ENCODE measurements at regions not wholly inside any gene's neighbourhood (a gene's known extent, or its start where the extent isn't known, plus 50 kb on each side); places are given as distances from the start of the nearest gene placed in this dataset.

- Mint-ChIP-seq H3K9me3 (peaks cover 15% of the 10 kb centered on the region), H3K36me3 (no peaks in the 10 kb centered on the region), H3K27me3 (no peaks in the 10 kb centered on the region), H3K4me1 (no peaks in the 10 kb centered on the region), H3K27ac (no peak overlapping the region), H3K4me3 (no peak overlapping the region)
- ATAC-seq, result no peak
These were observed 246.3 kb upstream of the ANKRD50 start for GRCh38 chr4:124958847-124959246.

- peaks cover 13% of the 10 kb centered on the region for H3K9me3 Mint-ChIP-seq
- H3K36me3 Mint-ChIP-seq, result no peaks in the 10 kb centered on the region
- no peak for ATAC-seq
- H3K4me1 Mint-ChIP-seq, result no peaks in the 10 kb centered on the region
- no peak overlapping the region for H3K4me3 Mint-ChIP-seq
- H3K27ac Mint-ChIP-seq, result no peak overlapping the region
- no peaks in the 10 kb centered on the region for H3K27me3 Mint-ChIP-seq
These were observed 242.9 kb upstream of the ANKRD50 start for GRCh38 chr4:124955476-124955875.

GRCh38 chr4:124954046-124954445, 241.5 kb upstream of the ANKRD50 start:
- Mint-ChIP-seq H3K4me1 (no peaks in the 10 kb centered on the region), H3K4me3 (no peak overlapping the region), H3K9me3 (peaks cover 6% of the 10 kb centered on the region), H3K27ac (no peak overlapping the region), H3K27me3 (no peaks in the 10 kb centered on the region), H3K36me3 (no peaks in the 10 kb centered on the region)
- ATAC-seq, result no peak

GRCh38 chr4:124953486-124953885, 241.0 kb upstream of the ANKRD50 start:
- H3K27me3 Mint-ChIP-seq, result no peaks in the 10 kb centered on the region
- H3K4me3 Mint-ChIP-seq, result no peak overlapping the region
- H3K9me3 Mint-ChIP-seq, result peaks cover 6% of the 10 kb centered on the region
- H3K36me3 Mint-ChIP-seq, result no peaks in the 10 kb centered on the region
- H3K4me1 Mint-ChIP-seq, result no peaks in the 10 kb centered on the region
- ATAC-seq, result no peak
- H3K27ac Mint-ChIP-seq, result no peak overlapping the region

GRCh38 chr4:124953061-124953460, 240.5 kb upstream of the ANKRD50 start:
- ATAC-seq, result no peak
- Mint-ChIP-seq H3K4me3 (no peak overlapping the region), H3K36me3 (no peaks in the 10 kb centered on the region), H3K9me3 (peaks cover 6% of the 10 kb centered on the region), H3K27ac (no peak overlapping the region), H3K27me3 (no peaks in the 10 kb centered on the region), H3K4me1 (no peaks in the 10 kb centered on the region)

- Mint-ChIP-seq H3K9me3 (peaks cover 6% of the 10 kb centered on the region), H3K36me3 (no peaks in the 10 kb centered on the region), H3K4me3 (no peak overlapping the region), H3K27me3 (no peaks in the 10 kb centered on the region), H3K4me1 (no peaks in the 10 kb centered on the region), H3K27ac (no peak overlapping the region)
- no peak for ATAC-seq
These were observed 240.1 kb upstream of the ANKRD50 start for GRCh38 chr4:124952601-124953000.

- Mint-ChIP-seq H3K36me3 (no peaks in the 10 kb centered on the region), H3K9me3 (peaks cover 6% of the 10 kb centered on the region), H3K27ac (no peak overlapping the region), H3K27me3 (no peaks in the 10 kb centered on the region), H3K4me1 (no peaks in the 10 kb centered on the region), H3K4me3 (no peak overlapping the region)
- no peak for ATAC-seq
These were observed 236.6 kb upstream of the ANKRD50 start for GRCh38 chr4:124948976-124949597.

GRCh38 chr4:124947622-124948265, 235.2 kb upstream of the ANKRD50 start:
- no peaks in the 10 kb centered on the region for H3K4me1 Mint-ChIP-seq
- H3K27me3 Mint-ChIP-seq, result no peaks in the 10 kb centered on the region
- H3K9me3 Mint-ChIP-seq, result peaks cover 11% of the 10 kb centered on the region
- no peak for ATAC-seq
- no peak overlapping the region for H3K27ac Mint-ChIP-seq
- no peaks in the 10 kb centered on the region for H3K36me3 Mint-ChIP-seq
- H3K4me3 Mint-ChIP-seq, result no peak overlapping the region

- no peak overlapping the region for H3K27ac Mint-ChIP-seq
- H3K36me3 Mint-ChIP-seq, result no peaks in the 10 kb centered on the region
- no peak for ATAC-seq
- peaks cover 10% of the 10 kb centered on the region for H3K9me3 Mint-ChIP-seq
- no peaks in the 10 kb centered on the region for H3K27me3 Mint-ChIP-seq
- H3K4me3 Mint-ChIP-seq, result no peak overlapping the region
- no peaks in the 10 kb centered on the region for H3K4me1 Mint-ChIP-seq
These were observed 234.2 kb upstream of the ANKRD50 start for GRCh38 chr4:124946696-124947095.

- Mint-ChIP-seq H3K36me3 (no peaks in the 10 kb centered on the region), H3K4me3 (no peak overlapping the region), H3K9me3 (peaks cover 5% of the 10 kb centered on the region), H3K27me3 (no peaks in the 10 kb centered on the region), H3K4me1 (no peaks in the 10 kb centered on the region), H3K27ac (no peak overlapping the region)
- no peak for ATAC-seq
These were observed 232.9 kb upstream of the ANKRD50 start for GRCh38 chr4:124945422-124945821.

- H3K36me3 Mint-ChIP-seq, result no peaks in the 10 kb centered on the region
These were observed 231.4 kb upstream of the ANKRD50 start for GRCh38 chr4:124943938-124944337.

GRCh38 chr4:124943145-124943889, 230.8 kb upstream of the ANKRD50 start:
- Mint-ChIP-seq H3K4me3 (no peak overlapping the region), H3K27ac (no peak overlapping the region)
- ATAC-seq, result no peak

More at GRCh38 chr4:124943938-124944337, 231.4 kb upstream of the ANKRD50 start:
- no peak for ATAC-seq
- Mint-ChIP-seq H3K27me3 (no peaks in the 10 kb centered on the region), H3K9me3 (peaks cover 5% of the 10 kb centered on the region), H3K4me3 (no peak overlapping the region), H3K4me1 (no peaks in the 10 kb centered on the region), H3K27ac (no peak overlapping the region)

GRCh38 chr4:124941267-124941666, 228.7 kb upstream of the ANKRD50 start:
- Mint-ChIP-seq H3K36me3 (no peaks in the 10 kb centered on the region), H3K9me3 (peaks cover 8% of the 10 kb centered on the region), H3K27me3 (no peaks in the 10 kb centered on the region), H3K4me1 (no peaks in the 10 kb centered on the region), H3K4me3 (no peak overlapping the region), H3K27ac (no peak overlapping the region)
- no peak for ATAC-seq

More at GRCh38 chr4:124943145-124943889, 230.8 kb upstream of the ANKRD50 start:
- no peaks in the 10 kb centered on the region for H3K36me3 Mint-ChIP-seq
- peaks cover 5% of the 10 kb centered on the region for H3K9me3 Mint-ChIP-seq
- H3K27me3 Mint-ChIP-seq, result no peaks in the 10 kb centered on the region
- H3K4me1 Mint-ChIP-seq, result no peaks in the 10 kb centered on the region

- no peak for ATAC-seq
- H3K9me3 Mint-ChIP-seq, result peaks cover 8% of the 10 kb centered on the region
- H3K4me3 Mint-ChIP-seq, result no peak overlapping the region
- no peaks in the 10 kb centered on the region for H3K27me3 Mint-ChIP-seq
- no peaks in the 10 kb centered on the region for H3K4me1 Mint-ChIP-seq
- H3K36me3 Mint-ChIP-seq, result no peaks in the 10 kb centered on the region
- H3K27ac Mint-ChIP-seq, result no peak overlapping the region
These were observed 227.9 kb upstream of the ANKRD50 start for GRCh38 chr4:124940387-124940786.

- Mint-ChIP-seq H3K36me3 (no peaks in the 10 kb centered on the region), H3K27me3 (no peaks in the 10 kb centered on the region), H3K27ac (no peak overlapping the region), H3K4me1 (no peaks in the 10 kb centered on the region), H3K4me3 (no peak overlapping the region), H3K9me3 (peaks cover 8% of the 10 kb centered on the region)
- ATAC-seq, result no peak
These were observed 227.4 kb upstream of the ANKRD50 start for GRCh38 chr4:124939908-124940307.

GRCh38 chr4:124938836-124939235, 226.3 kb upstream of the ANKRD50 start:
- Mint-ChIP-seq H3K36me3 (no peaks in the 10 kb centered on the region), H3K4me1 (no peaks in the 10 kb centered on the region), H3K27ac (no peak overlapping the region), H3K27me3 (no peaks in the 10 kb centered on the region), H3K9me3 (peaks cover 8% of the 10 kb centered on the region), H3K4me3 (no peak overlapping the region)
- no peak for ATAC-seq
